Fibroblast of lung (primary cell): ENCODE measurements at regions not wholly inside any gene's neighbourhood (a gene's known extent, or its start where the extent isn't known, plus 50 kb on each side); places are given as distances from the start of the nearest gene placed in this dataset.
A peak's percentile ranks its signal among the peaks of the same experiment; 100 is the strongest.

ENCODE experiments used
- DNase-seq, 2 donors: peaks; one replicate each; pipeline versions ENCODE4 v3.0.0 to v3.0.0-alpha.2; 2010; ENCODE audit warnings: low read depth in 2 of 2
- H2AFZ ChIP-seq: 2 replicates; pipeline ENCODE4 v1.5.1; 2012; ENCODE audit warnings: low read length, control low read depth, inconsistent platforms
- H3K27ac ChIP-seq: 2 replicates; pipeline ENCODE4 v1.5.1; 2011; ENCODE audit warnings: low read length, control low read depth; ENCODE audit not compliant: insufficient read depth
- H3K27me3 ChIP-seq: 2 replicates; pipeline ENCODE4 v1.5.1; 2011; ENCODE audit warnings: mild to moderate bottlenecking, low read length; ENCODE audit not compliant: control insufficient read depth, insufficient read depth
- H3K36me3 ChIP-seq: 2 replicates; pipeline ENCODE4 v1.5.1; 2011; ENCODE audit warnings: low read length; ENCODE audit not compliant: control insufficient read depth, insufficient read depth
- H3K4me1 ChIP-seq: 2 replicates; pipeline ENCODE4 v1.5.1; 2011; ENCODE audit warnings: low read length; ENCODE audit not compliant: control insufficient read depth, insufficient read depth; ENCODE audit errors: extremely low read depth
- H3K4me2 ChIP-seq: 2 replicates; pipeline ENCODE4 v1.5.1; 2011; ENCODE audit warnings: low read length, control low read depth; ENCODE audit not compliant: insufficient read depth; ENCODE audit errors: extremely low read depth
- H3K4me3 ChIP-seq, 4 experiments: fragments of 200-600 bp in 1 of 4; sonication (generic) in 1 of 4; replicated peaks in 1 of 4; 2 replicates each; pipeline ENCODE4 v1.5.1; 2011 to 2016; ENCODE audit warnings: low read length in 4 of 4, low read depth in 3 of 4, mild to moderate bottlenecking in 3 of 4, control low read depth in 2 of 4, inconsistent platforms in 1 of 4, mixed read lengths in 1 of 4; ENCODE audit not compliant: insufficient read depth in 1 of 4; ENCODE audit errors: control extremely low read depth in 1 of 4
- H3K79me2 ChIP-seq: 2 replicates; pipeline ENCODE4 v1.5.1; 2012; ENCODE audit warnings: mild to moderate bottlenecking, low read length, inconsistent platforms; ENCODE audit not compliant: control insufficient read depth, insufficient read depth
- H3K9ac ChIP-seq: 2 replicates; pipeline ENCODE4 v1.5.1; 2011; ENCODE audit warnings: mild to moderate bottlenecking, low read length, control low read depth; ENCODE audit not compliant: insufficient read depth
- H3K9me3 ChIP-seq: 2 replicates; pipeline ENCODE4 v1.5.1; 2012; ENCODE audit warnings: low read depth, low read length; ENCODE audit not compliant: control insufficient read depth, insufficient read depth
- H4K20me1 ChIP-seq: 2 replicates; pipeline ENCODE4 v1.5.1; 2011; ENCODE audit warnings: low read length; ENCODE audit not compliant: control insufficient read depth, insufficient read depth; ENCODE audit errors: extremely low read depth
- CTCF ChIP-seq, 2 donors: IDR thresholded peaks in 1 of 2; conservative IDR thresholded peaks in 1 of 2; 1 replicate in 1 of 2; 2 replicates in 1 of 2; pipeline ENCODE4 v1.5.1; 2011 to 2012; ENCODE audit warnings: low read length in 2 of 2, control low read depth in 1 of 2, inconsistent platforms in 1 of 2, low read depth in 1 of 2, mild to moderate bottlenecking in 1 of 2
- EZH2 ChIP-seq: IDR thresholded peaks from 2 replicates; pipeline ENCODE4 v1.5.1; 2012; ENCODE audit warnings: low read length, control low read depth, mild to moderate bottlenecking; ENCODE audit errors: missing control alignments

- Histone ChIP-seq H3K27ac (no peak overlapping the region), H4K20me1 (no peaks in the 10 kb centered on the region), H3K4me1 (no peaks in the 10 kb centered on the region), H3K4me3 (no peak overlapping the region), H3K27me3 (no peaks in the 10 kb centered on the region), H3K4me2 (no peak overlapping the region), H3K9ac (no peak overlapping the region), H3K9me3 (no peaks in the 10 kb centered on the region), H3K79me2 (no peaks in the 10 kb centered on the region), H2AFZ (no peak overlapping the region), H3K36me3 (no peaks in the 10 kb centered on the region)
- no peak for TF ChIP-seq CTCF (conservative IDR thresholded peaks at IDR 0.05 in 1 of 2, IDR thresholded peaks at IDR 0.05 in 1 of 2; ENCODE audit: low read depth in 1 of 2, low read length in 2 of 2)
- no peak for TF ChIP-seq EZH2
- DNase-seq = peak; percentile 51 to 65
Measured at GRCh38 chr2:51723691-51724090, 691.8 kb upstream of the NRXN1 start.

GRCh38 chr2:51722311-51722710 lies 690.4 kb upstream of the NRXN1 start:
- Histone ChIP-seq H2AFZ (no peak overlapping the region), H3K27me3 (no peaks in the 10 kb centered on the region), H3K9me3 (no peaks in the 10 kb centered on the region), H3K27ac (no peak overlapping the region), H3K4me2 (no peak overlapping the region), H3K9ac (no peak overlapping the region), H3K4me1 (no peaks in the 10 kb centered on the region), H4K20me1 (no peaks in the 10 kb centered on the region), H3K36me3 (no peaks in the 10 kb centered on the region), H3K4me3 (no peak overlapping the region), H3K79me2 (no peaks in the 10 kb centered on the region)
- TF ChIP-seq CTCF (conservative IDR thresholded peaks at IDR 0.05 in 1 of 2, IDR thresholded peaks at IDR 0.05 in 1 of 2; ENCODE audit: low read depth in 1 of 2, low read length in 2 of 2) (no peak), EZH2 (no peak)
- DNase-seq = peak; percentile 85 to 93

GRCh38 chr2:51720826-51721225 lies 688.9 kb upstream of the NRXN1 start:
- no peaks in the 10 kb centered on the region for H4K20me1 ChIP-seq

More at GRCh38 chr2:51720826-51721225, 688.9 kb upstream of the NRXN1 start:
- Histone ChIP-seq H3K4me2 (no peak overlapping the region), H3K9ac (no peak overlapping the region), H3K9me3 (no peaks in the 10 kb centered on the region), H3K27ac (no peak overlapping the region), H3K27me3 (no peaks in the 10 kb centered on the region), H3K36me3 (no peaks in the 10 kb centered on the region), H3K4me3 (no peak overlapping the region), H3K79me2 (no peaks in the 10 kb centered on the region), H2AFZ (no peak overlapping the region), H3K4me1 (no peaks in the 10 kb centered on the region)
- no peak for TF ChIP-seq CTCF (conservative IDR thresholded peaks at IDR 0.05 in 1 of 2, IDR thresholded peaks at IDR 0.05 in 1 of 2; ENCODE audit: low read depth in 1 of 2, low read length in 2 of 2)
- no peak for TF ChIP-seq EZH2
- DNase-seq = peak in 1 of 2 donors; percentile 59
